HL-60 (cell line): ENCODE measurements at regions not wholly inside any gene's neighbourhood (a gene's known extent, or its start where the extent isn't known, plus 50 kb on each side); places are given as distances from the start of the nearest gene placed in this dataset.

Experiments used
- POLR2AphosphoS5 ChIP-seq: IDR thresholded peaks from 2 replicates; pipeline ENCODE4 v1.6.1; 2012; ENCODE audit warnings: low read depth
- SPI1 ChIP-seq: IDR thresholded peaks from 2 replicates; pipeline ENCODE4 v1.6.1; 2012; ENCODE audit warnings: low read depth, mild to moderate bottlenecking, borderline replicate concordance
- TF ChIP-seq, protein P1 (sequence below): IDR thresholded peaks from one replicate; pipeline ENCODE4 v1.5.1; 2011; ENCODE audit warnings: low read length, control low read depth, inconsistent platforms; ENCODE audit not compliant: insufficient read depth

DNA sequence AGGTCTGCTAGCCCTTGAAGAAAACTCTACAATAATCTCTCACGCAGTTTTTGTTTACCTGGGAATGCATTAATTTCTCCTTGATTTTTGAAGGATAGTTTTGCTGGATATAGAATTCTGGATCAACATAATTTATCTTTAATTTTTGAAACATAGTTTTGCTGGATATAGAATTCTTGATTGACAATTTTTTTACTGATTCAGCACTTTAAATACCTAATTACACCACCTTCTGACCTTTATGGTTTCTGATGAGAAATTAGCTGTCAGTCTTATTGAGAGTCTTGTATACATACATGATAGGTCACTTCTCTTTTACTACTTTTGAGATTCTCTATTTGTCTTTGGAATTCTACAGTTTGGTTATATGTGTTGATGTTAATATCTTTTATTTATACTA, 741.6 kb downstream of the FGF9 start:
- TF ChIP-seq, protein P1, sequence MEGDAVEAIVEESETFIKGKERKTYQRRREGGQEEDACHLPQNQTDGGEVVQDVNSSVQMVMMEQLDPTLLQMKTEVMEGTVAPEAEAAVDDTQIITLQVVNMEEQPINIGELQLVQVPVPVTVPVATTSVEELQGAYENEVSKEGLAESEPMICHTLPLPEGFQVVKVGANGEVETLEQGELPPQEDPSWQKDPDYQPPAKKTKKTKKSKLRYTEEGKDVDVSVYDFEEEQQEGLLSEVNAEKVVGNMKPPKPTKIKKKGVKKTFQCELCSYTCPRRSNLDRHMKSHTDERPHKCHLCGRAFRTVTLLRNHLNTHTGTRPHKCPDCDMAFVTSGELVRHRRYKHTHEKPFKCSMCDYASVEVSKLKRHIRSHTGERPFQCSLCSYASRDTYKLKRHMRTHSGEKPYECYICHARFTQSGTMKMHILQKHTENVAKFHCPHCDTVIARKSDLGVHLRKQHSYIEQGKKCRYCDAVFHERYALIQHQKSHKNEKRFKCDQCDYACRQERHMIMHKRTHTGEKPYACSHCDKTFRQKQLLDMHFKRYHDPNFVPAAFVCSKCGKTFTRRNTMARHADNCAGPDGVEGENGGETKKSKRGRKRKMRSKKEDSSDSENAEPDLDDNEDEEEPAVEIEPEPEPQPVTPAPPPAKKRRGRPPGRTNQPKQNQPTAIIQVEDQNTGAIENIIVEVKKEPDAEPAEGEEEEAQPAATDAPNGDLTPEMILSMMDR = no peak
- TF ChIP-seq POLR2AphosphoS5 (no peak), SPI1 (no peak)
